ENCODE measurements at regions not wholly inside any gene's neighbourhood (a gene's known extent, or its start where the extent isn't known, plus 50 kb on each side); places are given as distances from the start of the nearest gene placed in this dataset.

DNA sequence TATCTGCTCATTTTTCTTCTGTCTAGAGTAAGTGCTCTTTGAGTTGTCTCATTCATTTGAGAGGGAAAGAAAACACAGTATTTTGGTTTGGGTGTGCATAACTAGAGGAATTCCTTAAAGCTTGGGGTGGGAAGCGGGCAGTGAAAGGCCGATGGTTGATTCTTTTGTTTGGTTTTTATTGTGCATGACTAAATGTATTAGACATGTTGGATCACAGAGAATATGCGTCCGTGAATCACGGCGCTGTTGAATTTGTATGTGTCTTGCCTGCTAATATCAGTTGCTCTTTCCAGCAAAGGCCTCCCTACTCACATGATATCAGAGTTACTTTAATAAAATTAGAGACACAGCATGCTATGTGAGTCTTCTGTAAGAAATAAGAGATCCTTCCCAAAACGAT, 180.0 kb downstream of the CHD9NB start:
- Histone ChIP-seq H3K4me1 (no peaks in the 10 kb centered on the region), H3K27ac (no peak overlapping the region)
- TF ChIP-seq CTCF (IDR thresholded peaks at IDR 0.05) = no peak

DNA sequence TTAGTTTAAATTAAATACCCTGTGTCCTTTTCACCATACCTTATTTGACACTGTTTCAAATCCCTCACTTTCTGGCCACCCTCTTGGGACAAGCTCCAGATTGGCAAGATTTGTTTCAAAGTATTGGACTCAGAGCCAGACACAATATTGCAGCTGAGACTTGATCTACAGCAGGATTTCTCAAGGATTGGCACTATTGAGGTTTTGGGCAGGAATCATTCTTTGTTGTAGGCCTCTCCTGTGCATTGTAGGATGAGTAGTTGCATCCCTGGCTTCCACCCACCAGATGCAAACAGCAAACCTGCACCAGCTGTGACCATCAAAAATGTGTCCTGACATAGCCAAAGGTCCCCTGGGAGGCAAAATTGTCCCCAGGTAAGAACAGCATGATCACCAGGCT, 181.2 kb downstream of the CHD9NB start:
- no peak for TF ChIP-seq CTCF (IDR thresholded peaks at IDR 0.05)
- no peaks in the 10 kb centered on the region for H3K36me3 ChIP-seq
- H3K27ac ChIP-seq = no peak overlapping the region

More for the DNA sequence above, 180.0 kb downstream of the CHD9NB start:
- Histone ChIP-seq H3K9me3 (no peaks in the 10 kb centered on the region), H3K36me3 (no peaks in the 10 kb centered on the region), H3K4me3 (no peak overlapping the region), H3K27me3 (no peaks in the 10 kb centered on the region)
- DNase-seq (ENCODE audit: low spot score) = no peak

DNA sequence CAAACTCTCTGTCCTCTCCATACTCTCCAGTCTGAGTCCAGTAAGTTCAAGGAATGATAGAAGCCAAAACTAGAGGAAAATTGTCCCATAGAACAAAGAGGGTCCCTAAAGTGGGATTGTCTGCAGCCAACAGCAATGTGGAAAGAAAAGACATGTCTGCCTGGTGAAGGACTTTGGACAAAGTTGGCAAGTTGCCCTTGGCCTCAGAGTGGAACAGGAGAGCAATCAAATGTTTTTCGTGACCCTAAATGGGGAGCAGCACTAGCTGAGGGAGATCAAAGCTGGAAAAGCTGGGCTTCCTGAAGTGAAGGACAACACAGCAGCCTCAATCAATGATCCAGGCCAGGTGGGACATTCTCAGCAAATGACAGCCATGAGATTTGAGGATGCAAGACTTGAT, 183.5 kb downstream of the CHD9NB start:
- Histone ChIP-seq H3K27ac (no peak overlapping the region), H3K36me3 (no peaks in the 10 kb centered on the region), H3K4me3 (no peak overlapping the region), H3K27me3 (no peaks in the 10 kb centered on the region), H3K9me3 (peaks cover 0 to 7% of the 10 kb centered on the region in 2 donors), H3K4me1 (no peaks in the 10 kb centered on the region)
- no peak for DNase-seq (ENCODE audit: low spot score)
- no peak for TF ChIP-seq CTCF (IDR thresholded peaks at IDR 0.05)

More for the DNA sequence above, 181.2 kb downstream of the CHD9NB start:
- no peaks in the 10 kb centered on the region for H3K9me3 ChIP-seq
- H3K4me3 ChIP-seq = no peak overlapping the region
- H3K27me3 ChIP-seq = no peaks in the 10 kb centered on the region
- H3K4me1 ChIP-seq = no peaks in the 10 kb centered on the region
- no peak for DNase-seq (ENCODE audit: low spot score)

DNA sequence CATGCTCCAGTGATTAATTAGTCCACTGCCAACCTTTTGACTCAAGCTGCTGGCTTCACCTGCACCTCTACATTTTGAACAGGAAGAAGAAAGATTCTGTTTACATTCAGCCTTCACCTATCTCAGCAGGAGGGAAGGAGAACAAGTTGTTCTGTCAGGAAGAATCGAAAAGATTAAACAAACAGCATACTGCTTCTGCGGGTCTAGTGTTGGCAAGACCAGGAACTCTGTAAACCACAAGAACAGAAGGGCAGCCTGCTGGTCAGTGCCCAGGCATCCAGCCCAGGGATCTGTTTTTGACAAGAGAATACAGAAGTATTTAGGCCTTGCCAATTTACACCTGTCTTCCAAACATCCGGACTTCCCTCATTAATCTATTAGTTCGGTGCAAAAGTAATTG, 189.7 kb downstream of the CHD9NB start:
- H3K27me3 ChIP-seq = no peaks in the 10 kb centered on the region
- no peak overlapping the region for H3K27ac ChIP-seq
- TF ChIP-seq CTCF (IDR thresholded peaks at IDR 0.05) = no peak
- H3K9me3 ChIP-seq = peaks cover 0 to 7% of the 10 kb centered on the region in 2 donors
- H3K4me1 ChIP-seq = no peaks in the 10 kb centered on the region
- no peaks in the 10 kb centered on the region for H3K36me3 ChIP-seq
- H3K4me3 ChIP-seq = no peak overlapping the region
- DNase-seq (ENCODE audit: low spot score) = no peak

GRCh38 chr16:52861614-52862022, 191.1 kb downstream of the CHD9NB start:
- DNase-seq (ENCODE audit: low spot score) = no peak
- no peak overlapping the region for H3K27ac ChIP-seq

More at GRCh38 chr16:52861614-52862022, 191.1 kb downstream of the CHD9NB start:
- Histone ChIP-seq H3K36me3 (no peaks in the 10 kb centered on the region), H3K4me1 (no peaks in the 10 kb centered on the region), H3K27me3 (no peaks in the 10 kb centered on the region), H3K4me3 (no peak overlapping the region), H3K9me3 (peaks cover 0 to 7% of the 10 kb centered on the region in 2 donors)
- TF ChIP-seq CTCF (IDR thresholded peaks at IDR 0.05) = no peak
